CD4-positive, CD25-positive, alpha-beta regulatory T cell (primary cell): ENCODE measurements at regions not wholly inside any gene's neighbourhood (a gene's known extent, or its start where the extent isn't known, plus 50 kb on each side); places are given as distances from the start of the nearest gene placed in this dataset.
A peak's percentile ranks its signal among the peaks of the same experiment; 100 is the strongest.

Experiments
- ATAC-seq, 2 donors: fragments of 150-1000 bp; cut with Tn5 transposase; one replicate each; pipeline ENCODE4 v1.10.0; 2021; ENCODE audit warnings: low read depth in 2 of 2, moderate number of reproducible peaks in 2 of 2, moderate library complexity in 1 of 2
- DNase-seq, 3 donors: peaks; one replicate each; pipeline versions ENCODE4 v3.0.0 to v3.0.0-alpha.2; 2012 to 2022; ENCODE audit warnings: mixed read lengths in 1 of 3
- H3K27ac ChIP-seq: one replicate; pipeline ENCODE4 v1.7.0; 2013; ENCODE audit warnings: mild to moderate bottlenecking, low read length; ENCODE audit not compliant: insufficient read depth, poor library complexity, severe bottlenecking
- H3K27me3 ChIP-seq: one replicate; pipeline ENCODE4 v1.7.0; 2013; ENCODE audit warnings: low read length; ENCODE audit not compliant: control insufficient read depth, insufficient read depth
- H3K36me3 ChIP-seq: one replicate; pipeline ENCODE4 v1.7.0; 2013; ENCODE audit warnings: mild to moderate bottlenecking, low read length, moderate library complexity; ENCODE audit not compliant: control insufficient read depth, insufficient read depth
- H3K4me1 ChIP-seq: 2 replicates; pipeline ENCODE4 v1.7.0; 2013; ENCODE audit warnings: mild to moderate bottlenecking, low read length; ENCODE audit not compliant: insufficient read depth, control insufficient read depth, poor library complexity, severe bottlenecking
- H3K4me3 ChIP-seq: one replicate; pipeline ENCODE4 v1.7.0; 2013; ENCODE audit warnings: low read depth, mild to moderate bottlenecking, low read length, moderate library complexity
- H3K9me3 ChIP-seq, 2 experiments: 1 replicate in 1 of 2; 2 replicates in 1 of 2; pipeline ENCODE4 v1.7.0; 2013; ENCODE audit warnings: low read length in 2 of 2, mild to moderate bottlenecking in 1 of 2, moderate library complexity in 1 of 2; ENCODE audit not compliant: control insufficient read depth in 2 of 2
- H3K27ac Mint-ChIP-seq, 3 donors: one replicate each; pipeline ENCODE4 v1.8.0; 2020 to 2022; ENCODE audit warnings: mild to moderate bottlenecking in 3 of 3, mixed read lengths in 3 of 3, moderate library complexity in 2 of 3
- H3K27me3 Mint-ChIP-seq: one replicate; pipeline ENCODE4 v1.8.0; 2022; ENCODE audit warnings: mild to moderate bottlenecking, mixed read lengths
- H3K36me3 Mint-ChIP-seq: one replicate; pipeline ENCODE4 v1.8.0; 2020; ENCODE audit warnings: mixed read lengths
- H3K4me1 Mint-ChIP-seq, 4 donors: one replicate each; pipeline ENCODE4 v1.8.0; 2020 to 2022; ENCODE audit warnings: mixed read lengths in 4 of 4, mild to moderate bottlenecking in 1 of 4
- H3K4me3 Mint-ChIP-seq, 4 donors: one replicate each; pipeline ENCODE4 v1.8.0; 2020 to 2022; ENCODE audit warnings: mild to moderate bottlenecking in 4 of 4, mixed read lengths in 4 of 4, moderate library complexity in 3 of 4
- H3K9me3 Mint-ChIP-seq, 7 donors: one replicate each; pipeline ENCODE4 v1.8.0; 2020 to 2022; ENCODE audit warnings: mixed read lengths in 7 of 7, mild to moderate bottlenecking in 3 of 7, moderate library complexity in 2 of 7

DNA sequence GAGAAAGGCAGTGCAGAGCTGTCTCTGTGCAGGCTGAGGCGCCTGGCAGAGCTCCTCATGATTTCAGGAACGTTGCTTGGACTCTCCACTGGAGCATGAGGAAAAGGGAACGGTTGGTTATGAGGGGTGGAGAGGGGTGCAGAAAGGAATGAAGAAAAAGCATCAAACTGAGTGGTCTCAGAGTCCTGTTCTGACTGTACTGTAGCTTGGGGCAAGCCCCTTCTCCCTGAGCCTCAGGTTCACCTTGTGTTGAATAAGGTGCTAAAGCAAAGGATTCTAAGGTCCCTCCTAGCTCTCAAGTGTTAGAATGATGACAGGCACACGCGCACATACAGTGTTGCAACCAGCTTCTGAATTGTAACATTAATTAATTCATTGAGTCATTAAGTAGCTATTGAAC is 125.2 kb upstream of the PARP11 start:
- no peak for ATAC-seq
- Histone ChIP-seq H3K4me1 (no peaks in the 10 kb centered on the region), H3K4me3 (no peak overlapping the region), H3K36me3 (no peaks in the 10 kb centered on the region), H3K9me3 (no peaks in the 10 kb centered on the region), H3K27me3 (no peaks in the 10 kb centered on the region), H3K27ac (no peak overlapping the region)
- Mint-ChIP-seq H3K27me3 (no peaks in the 10 kb centered on the region), H3K36me3 (no peaks in the 10 kb centered on the region), H3K9me3 (peaks cover 0 to 2% (median 0%) of the 10 kb centered on the region in 7 donors), H3K4me3 (no peak overlapping the region), H3K4me1 (peaks cover 0 to 10% (median 5%) of the 10 kb centered on the region in 4 donors), H3K27ac (no peak overlapping the region)
- DNase-seq, result no peak

DNA sequence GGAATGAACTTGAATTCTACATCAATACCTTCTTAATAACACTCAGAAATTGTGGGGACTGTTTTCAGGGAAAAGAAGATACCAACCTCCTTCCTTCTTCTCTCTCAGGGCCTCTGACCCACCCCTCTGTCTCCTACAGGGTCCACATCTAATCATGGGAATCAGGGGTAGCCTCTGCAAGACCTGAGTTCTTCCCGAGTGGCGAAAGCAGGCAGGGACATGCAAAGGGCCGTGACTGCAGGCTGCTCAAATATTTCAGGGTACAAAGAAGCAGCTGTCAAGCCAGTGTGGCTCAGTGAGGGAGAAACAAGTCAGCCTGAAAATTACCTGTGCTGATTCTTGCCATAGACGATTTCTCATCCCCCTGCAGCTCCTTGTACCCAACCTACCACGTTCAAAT is 123.1 kb upstream of the PARP11 start:
- peaks cover 0 to 10% (median 5%) of the 10 kb centered on the region in 4 donors for H3K4me1 Mint-ChIP-seq
- H3K4me1 ChIP-seq, result no peaks in the 10 kb centered on the region
- no peak overlapping the region for H3K4me3 Mint-ChIP-seq
- peak overlapping the region; percentile 1 to 85 (median 55) for H3K27ac Mint-ChIP-seq
- H3K36me3 Mint-ChIP-seq, result no peaks in the 10 kb centered on the region
- no peak for ATAC-seq
- peaks cover 0 to 2% (median 0%) of the 10 kb centered on the region in 7 donors for H3K9me3 Mint-ChIP-seq
- no peaks in the 10 kb centered on the region for H3K36me3 ChIP-seq
- no peak overlapping the region for H3K4me3 ChIP-seq
- no peak for DNase-seq
- no peaks in the 10 kb centered on the region for H3K27me3 ChIP-seq
- no peaks in the 10 kb centered on the region for H3K9me3 ChIP-seq
- no peak overlapping the region for H3K27ac ChIP-seq
- H3K27me3 Mint-ChIP-seq, result peaks cover 8% of the 10 kb centered on the region

DNA sequence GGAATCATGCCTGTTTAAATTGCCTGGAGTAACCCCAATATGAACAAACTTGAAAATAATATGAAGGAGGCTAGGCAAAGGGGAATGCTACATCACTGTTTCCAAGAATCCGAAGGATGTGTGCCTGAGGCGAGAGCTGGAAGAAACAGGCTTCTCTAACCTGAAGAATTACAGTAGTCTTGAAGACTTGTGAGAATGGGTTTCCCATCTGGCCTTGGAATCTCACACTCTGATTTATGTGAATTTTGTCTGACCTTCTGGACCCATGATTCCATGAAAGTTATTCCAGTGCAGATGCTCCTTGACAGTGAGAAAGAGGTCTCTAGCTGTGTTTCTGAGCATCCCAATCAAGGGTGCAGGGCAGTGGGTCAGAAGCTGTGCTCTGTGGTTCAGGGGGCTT is 122.1 kb upstream of the PARP11 start:
- no peaks in the 10 kb centered on the region for H3K27me3 ChIP-seq
- H3K36me3 Mint-ChIP-seq, result no peaks in the 10 kb centered on the region
- no peaks in the 10 kb centered on the region for H3K36me3 ChIP-seq
- no peaks in the 10 kb centered on the region for H3K4me1 ChIP-seq
- no peaks in the 10 kb centered on the region for H3K9me3 ChIP-seq
- no peak overlapping the region for H3K27ac Mint-ChIP-seq
- H3K4me3 ChIP-seq, result no peak overlapping the region
- peaks cover 8% of the 10 kb centered on the region for H3K27me3 Mint-ChIP-seq
- H3K4me3 Mint-ChIP-seq, result no peak overlapping the region
- H3K27ac ChIP-seq, result no peak overlapping the region
- H3K4me1 Mint-ChIP-seq, result peaks cover 0 to 10% (median 5%) of the 10 kb centered on the region in 4 donors
- no peak for ATAC-seq
- H3K9me3 Mint-ChIP-seq, result no peaks in the 10 kb centered on the region
- no peak for DNase-seq

DNA sequence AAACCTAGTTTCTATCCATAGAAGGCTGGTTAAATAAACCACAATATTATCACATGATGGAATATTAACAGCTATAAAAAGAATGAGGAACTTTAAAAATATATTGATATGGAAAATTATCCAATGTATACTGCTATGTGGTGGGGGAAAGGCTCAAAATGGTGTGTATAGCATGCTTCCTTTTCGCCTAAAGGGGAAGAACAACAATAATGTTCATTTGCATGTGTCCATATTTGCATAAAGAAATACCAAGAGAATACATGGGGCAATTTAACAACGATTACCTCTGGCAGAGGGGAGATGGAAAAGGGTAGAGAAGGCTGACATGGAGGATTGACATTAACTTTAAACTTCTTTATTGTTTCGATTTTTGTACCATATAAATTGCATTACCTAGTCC is 121.3 kb upstream of the PARP11 start:
- DNase-seq, result no peak
- Mint-ChIP-seq H3K36me3 (no peaks in the 10 kb centered on the region), H3K27ac (no peak overlapping the region), H3K4me3 (no peak overlapping the region), H3K27me3 (peaks cover 8% of the 10 kb centered on the region), H3K4me1 (peaks cover 1 to 12% (median 7%) of the 10 kb centered on the region in 4 donors), H3K9me3 (no peaks in the 10 kb centered on the region)
- Histone ChIP-seq H3K9me3 (no peaks in the 10 kb centered on the region), H3K27me3 (no peaks in the 10 kb centered on the region), H3K36me3 (no peaks in the 10 kb centered on the region), H3K27ac (no peak overlapping the region), H3K4me1 (no peaks in the 10 kb centered on the region), H3K4me3 (no peak overlapping the region)
- no peak for ATAC-seq

DNA sequence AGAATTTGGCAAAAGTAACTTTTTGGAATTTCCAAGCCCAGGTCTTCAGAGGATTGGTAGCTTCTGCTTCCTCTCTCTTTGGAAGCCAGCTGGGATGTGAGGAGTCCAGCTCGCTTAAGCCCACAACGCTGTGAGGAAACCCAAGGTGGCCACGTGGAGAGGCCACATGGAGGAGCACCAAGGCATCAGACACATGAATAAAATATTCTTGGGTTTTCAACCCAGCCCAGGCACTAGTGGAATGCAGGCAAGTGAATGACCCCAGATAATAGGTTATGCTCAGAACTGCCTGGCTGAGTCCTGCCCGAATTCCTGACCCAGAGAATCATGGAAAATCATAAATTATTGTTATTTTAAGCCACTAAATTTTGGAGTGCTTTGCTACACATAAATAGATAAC is 119.7 kb upstream of the PARP11 start:
- no peak overlapping the region for H3K4me3 ChIP-seq
- no peaks in the 10 kb centered on the region for H3K36me3 ChIP-seq
- no peaks in the 10 kb centered on the region for H3K9me3 ChIP-seq
- H3K9me3 Mint-ChIP-seq, result no peaks in the 10 kb centered on the region
- H3K27me3 ChIP-seq, result no peaks in the 10 kb centered on the region
- ATAC-seq (no peak), DNase-seq (no peak)
- H3K4me1 Mint-ChIP-seq, result peaks cover 15 to 27% (median 18%) of the 10 kb centered on the region in 4 donors
- no peak overlapping the region for H3K27ac ChIP-seq
- H3K36me3 Mint-ChIP-seq, result no peaks in the 10 kb centered on the region
- peaks cover 8% of the 10 kb centered on the region for H3K27me3 Mint-ChIP-seq
- peak overlapping the region in 1 of 3 donors; percentile 14 for H3K27ac Mint-ChIP-seq
- H3K4me3 Mint-ChIP-seq, result no peak overlapping the region
- peaks cover 13% of the 10 kb centered on the region for H3K4me1 ChIP-seq

DNA sequence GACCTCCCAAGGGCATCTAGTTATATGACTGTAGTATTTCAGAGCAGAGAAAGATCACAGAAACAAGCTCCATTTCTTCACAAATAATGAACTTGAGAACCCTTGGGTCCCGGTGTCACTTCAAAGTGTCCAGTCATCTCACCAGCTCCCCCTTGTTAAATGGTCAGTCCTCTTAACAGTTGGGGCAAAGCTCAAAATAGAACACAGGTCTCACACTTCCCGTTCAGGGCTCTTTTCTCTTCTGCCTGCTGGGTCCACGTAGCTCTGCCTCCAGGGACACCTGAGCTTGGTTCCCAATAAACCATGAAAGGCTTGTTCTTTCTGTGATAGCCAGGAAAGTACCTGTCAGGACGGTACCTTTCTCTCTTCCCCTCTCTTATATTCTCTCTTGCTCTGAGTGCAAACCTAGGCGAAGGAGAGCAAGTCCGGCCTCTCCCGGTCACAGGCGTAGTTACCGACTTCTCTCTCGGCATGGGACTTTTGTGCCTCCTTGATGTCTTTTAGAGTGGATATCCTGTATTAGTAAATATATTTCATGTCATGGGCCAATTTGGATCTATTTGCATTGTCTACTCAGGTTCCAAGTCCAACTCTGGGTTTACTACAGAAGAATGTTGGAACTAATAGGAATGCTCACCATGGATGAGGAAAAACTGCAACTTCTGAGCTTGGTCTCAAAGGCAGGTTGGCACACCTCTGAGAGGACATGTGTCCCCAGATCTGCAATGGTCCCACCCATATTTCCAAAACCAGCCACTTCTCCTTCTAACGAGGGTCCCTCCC is 118.8 kb upstream of the PARP11 start:
- H3K4me1 ChIP-seq, result peaks cover 13% of the 10 kb centered on the region
- Mint-ChIP-seq H3K4me1 (peaks cover 23 to 31% (median 24%) of the 10 kb centered on the region in 4 donors), H3K27me3 (peaks cover 8% of the 10 kb centered on the region), H3K27ac (peak overlapping the region in 2 of 3 donors; percentile 35 to 83), H3K9me3 (no peaks in the 10 kb centered on the region), H3K4me3 (no peak overlapping the region), H3K36me3 (no peaks in the 10 kb centered on the region)
- H3K4me3 ChIP-seq, result no peak overlapping the region
- no peaks in the 10 kb centered on the region for H3K9me3 ChIP-seq
- H3K27ac ChIP-seq, result no peak overlapping the region
- no peaks in the 10 kb centered on the region for H3K27me3 ChIP-seq
- ATAC-seq (no peak), DNase-seq (no peak)
- no peaks in the 10 kb centered on the region for H3K36me3 ChIP-seq

DNA sequence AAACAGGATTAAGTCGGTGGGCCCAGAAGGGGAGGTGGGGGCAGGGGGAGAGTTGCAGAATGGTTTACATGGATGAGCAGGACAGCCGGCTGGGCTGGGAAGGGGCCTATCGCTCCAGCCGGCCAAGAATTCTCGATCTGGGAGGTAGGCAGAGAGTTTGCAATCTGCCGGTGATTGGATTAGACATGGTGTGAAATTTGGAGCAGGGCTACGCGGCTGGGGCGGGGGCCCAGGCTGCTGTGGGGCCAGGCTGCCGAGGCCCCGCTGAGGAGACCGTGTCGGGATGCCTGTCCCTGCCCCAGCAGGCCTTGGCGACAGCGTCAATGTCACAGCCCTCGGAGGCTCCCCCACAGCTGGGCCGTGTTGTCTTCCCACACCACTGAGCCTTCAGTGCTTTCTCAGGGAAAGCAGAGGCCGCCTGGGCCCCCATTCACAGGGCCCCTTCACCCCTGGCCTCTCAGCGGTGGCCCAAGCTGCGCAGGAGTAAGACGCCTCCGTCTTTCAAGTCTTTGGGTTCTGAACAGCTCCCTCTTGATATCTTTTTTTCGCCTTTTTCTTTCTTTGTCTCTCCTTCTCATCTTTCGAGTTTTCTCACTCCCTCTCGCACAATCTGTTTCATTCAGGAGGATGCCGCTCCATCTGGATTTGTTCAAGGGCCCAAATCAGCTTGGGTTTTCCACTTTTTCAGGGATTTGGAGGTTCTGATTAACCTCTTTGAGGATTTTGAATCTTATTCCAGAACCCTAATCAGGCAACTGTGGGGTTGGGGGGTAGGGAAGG is 117.5 kb upstream of the PARP11 start:
- Mint-ChIP-seq H3K36me3 (no peaks in the 10 kb centered on the region), H3K4me3 (no peak overlapping the region), H3K4me1 (peaks cover 24 to 30% (median 25%) of the 10 kb centered on the region in 4 donors), H3K27ac (no peak overlapping the region), H3K9me3 (no peaks in the 10 kb centered on the region), H3K27me3 (peaks cover 8% of the 10 kb centered on the region)
- no peaks in the 10 kb centered on the region for H3K27me3 ChIP-seq
- H3K36me3 ChIP-seq, result no peaks in the 10 kb centered on the region
- H3K4me1 ChIP-seq, result peaks cover 13% of the 10 kb centered on the region
- DNase-seq (no peak), ATAC-seq (no peak)
- H3K27ac ChIP-seq, result no peak overlapping the region
- H3K9me3 ChIP-seq, result no peaks in the 10 kb centered on the region
- no peak overlapping the region for H3K4me3 ChIP-seq
